Bronchial epithelial cell (primary cell): ENCODE measurements at regions not wholly inside any gene's neighbourhood (a gene's known extent, or its start where the extent isn't known, plus 50 kb on each side); places are given as distances from the start of the nearest gene placed in this dataset.
A peak's percentile ranks its signal among the peaks of the same experiment; 100 is the strongest.

ENCODE experiments used
- DNase-seq: peaks from one replicate; pipeline ENCODE4 v3.0.0-alpha.2; 2010; ENCODE audit warnings: low read depth
- FAIRE-seq: peaks from 2 replicates; lab custom pipeline; 2011; peaks lifted over from hg19 to GRCh38; lab: Jason Lieb, UNC
- H3K27me3 ChIP-seq: 2 replicates; pipeline ENCODE4 v1.5.1; 2011; ENCODE audit warnings: low read length; ENCODE audit not compliant: control insufficient read depth, insufficient read depth
- H3K36me3 ChIP-seq: 2 replicates; pipeline ENCODE4 v1.5.1; 2011; ENCODE audit warnings: low read length; ENCODE audit not compliant: control insufficient read depth, insufficient read depth
- H3K4me3 ChIP-seq: 2 replicates; pipeline ENCODE4 v1.5.1; 2011; ENCODE audit warnings: mild to moderate bottlenecking, low read depth, low read length, control low read depth
- TF ChIP-seq, protein P1 (sequence below): IDR thresholded peaks from 2 replicates; pipeline ENCODE4 v1.5.1; 2011; ENCODE audit warnings: mild to moderate bottlenecking, moderate library complexity, low read length, control low read depth, inconsistent platforms; ENCODE audit not compliant: insufficient read depth, severe bottlenecking

DNA sequence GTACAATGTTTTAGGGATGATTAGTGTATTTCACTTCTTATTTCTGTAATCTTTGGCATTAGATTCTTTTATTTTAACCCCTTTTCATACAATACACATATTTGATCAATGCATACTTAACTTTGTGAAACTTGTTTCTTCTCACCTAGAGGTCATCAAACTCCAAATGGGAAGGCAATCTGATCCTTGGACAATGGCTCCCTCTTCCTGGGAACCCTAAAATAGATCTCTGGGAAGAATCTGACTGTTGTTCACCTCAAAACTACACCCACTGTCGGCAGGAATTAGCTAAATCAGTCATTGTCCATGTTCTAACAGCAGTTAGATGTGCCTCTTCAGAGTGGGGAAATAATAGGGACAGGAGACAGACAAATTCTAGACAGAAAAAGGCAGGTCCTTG lies 707.4 kb upstream of the CHORDC1 start:
- H3K36me3 ChIP-seq, result no peaks in the 10 kb centered on the region
- H3K27me3 ChIP-seq, result no peaks in the 10 kb centered on the region
- TF ChIP-seq, protein P1, sequence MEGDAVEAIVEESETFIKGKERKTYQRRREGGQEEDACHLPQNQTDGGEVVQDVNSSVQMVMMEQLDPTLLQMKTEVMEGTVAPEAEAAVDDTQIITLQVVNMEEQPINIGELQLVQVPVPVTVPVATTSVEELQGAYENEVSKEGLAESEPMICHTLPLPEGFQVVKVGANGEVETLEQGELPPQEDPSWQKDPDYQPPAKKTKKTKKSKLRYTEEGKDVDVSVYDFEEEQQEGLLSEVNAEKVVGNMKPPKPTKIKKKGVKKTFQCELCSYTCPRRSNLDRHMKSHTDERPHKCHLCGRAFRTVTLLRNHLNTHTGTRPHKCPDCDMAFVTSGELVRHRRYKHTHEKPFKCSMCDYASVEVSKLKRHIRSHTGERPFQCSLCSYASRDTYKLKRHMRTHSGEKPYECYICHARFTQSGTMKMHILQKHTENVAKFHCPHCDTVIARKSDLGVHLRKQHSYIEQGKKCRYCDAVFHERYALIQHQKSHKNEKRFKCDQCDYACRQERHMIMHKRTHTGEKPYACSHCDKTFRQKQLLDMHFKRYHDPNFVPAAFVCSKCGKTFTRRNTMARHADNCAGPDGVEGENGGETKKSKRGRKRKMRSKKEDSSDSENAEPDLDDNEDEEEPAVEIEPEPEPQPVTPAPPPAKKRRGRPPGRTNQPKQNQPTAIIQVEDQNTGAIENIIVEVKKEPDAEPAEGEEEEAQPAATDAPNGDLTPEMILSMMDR, result peak; percentile 35
- FAIRE-seq, result no peak
- no peak for DNase-seq
- H3K4me3 ChIP-seq, result no peak overlapping the region

DNA sequence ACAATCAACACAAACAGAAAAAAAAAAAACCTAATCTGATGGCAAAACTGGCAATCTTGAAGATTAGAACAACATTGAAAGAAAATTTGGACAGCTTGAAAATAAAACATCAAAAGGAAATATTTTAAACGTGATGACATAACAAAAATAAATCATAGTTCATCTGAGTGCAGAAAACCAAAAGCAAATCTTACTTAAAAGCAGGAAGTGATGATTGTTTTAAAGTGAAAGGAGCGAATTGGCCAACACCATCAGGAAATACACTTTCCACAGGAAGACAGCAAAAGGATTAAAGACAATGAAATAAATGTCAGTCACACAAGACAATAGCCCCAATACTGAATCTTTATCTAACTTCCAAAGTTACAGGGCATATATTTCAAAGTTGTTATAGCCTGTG lies 696.5 kb upstream of the CHORDC1 start:
- no peak for FAIRE-seq
- no peak for DNase-seq
- TF ChIP-seq, protein P1, result no peak
- no peaks in the 10 kb centered on the region for H3K36me3 ChIP-seq
- no peak overlapping the region for H3K4me3 ChIP-seq
- H3K27me3 ChIP-seq, result no peaks in the 10 kb centered on the region

DNA sequence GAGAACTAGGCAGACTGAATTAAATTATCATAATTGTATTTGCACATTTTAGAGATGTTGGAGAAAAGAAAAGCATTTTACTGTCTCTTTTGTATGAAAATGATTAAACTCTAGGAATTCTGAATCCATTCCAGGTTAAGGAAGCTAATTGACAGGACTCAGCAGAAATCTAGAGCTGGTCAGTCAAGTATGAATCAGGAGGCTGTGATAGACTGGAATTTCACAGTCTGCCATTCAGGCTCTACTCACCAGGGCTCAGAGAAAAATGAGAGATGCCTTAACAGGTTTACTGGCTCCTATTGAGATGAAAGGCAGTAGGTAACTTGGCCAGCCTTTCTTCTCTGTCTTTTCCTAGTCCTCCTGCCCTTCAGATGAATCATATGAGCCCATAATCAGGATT lies 693.9 kb upstream of the CHORDC1 start:
- FAIRE-seq (no peak), DNase-seq (peak; percentile 37)
- Histone ChIP-seq H3K36me3 (no peaks in the 10 kb centered on the region), H3K27me3 (no peaks in the 10 kb centered on the region), H3K4me3 (no peak overlapping the region)
- TF ChIP-seq, protein P1, result no peak

DNA sequence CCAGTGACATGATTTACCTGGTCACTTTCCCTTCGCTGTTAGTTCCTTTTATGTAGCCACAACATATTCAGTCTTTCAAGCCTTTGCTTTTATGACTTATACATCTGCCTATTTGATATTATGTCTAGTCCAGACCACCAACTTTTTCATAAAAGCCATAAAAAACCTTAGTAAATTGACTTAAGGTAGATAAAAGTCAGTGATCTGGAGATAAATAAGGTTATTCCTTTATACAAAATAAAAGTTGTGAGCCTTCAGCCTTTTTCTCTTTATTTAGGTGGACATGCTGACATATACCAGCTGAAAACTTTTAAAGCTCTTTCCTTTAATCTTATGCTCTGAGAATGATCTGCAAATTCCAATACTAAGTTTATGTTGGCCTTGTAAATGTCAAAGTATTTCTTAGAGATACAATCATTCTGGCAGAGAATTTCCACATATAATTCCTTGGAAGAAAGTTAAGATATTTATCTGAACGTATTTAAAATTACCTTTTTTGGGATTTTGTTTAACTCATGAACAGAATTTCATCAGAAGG lies 690.4 kb upstream of the CHORDC1 start:
- no peak overlapping the region for H3K4me3 ChIP-seq
- no peak for DNase-seq
- H3K27me3 ChIP-seq, result no peaks in the 10 kb centered on the region
- no peak for FAIRE-seq
- TF ChIP-seq, protein P1, result no peak
- H3K36me3 ChIP-seq, result no peaks in the 10 kb centered on the region

DNA sequence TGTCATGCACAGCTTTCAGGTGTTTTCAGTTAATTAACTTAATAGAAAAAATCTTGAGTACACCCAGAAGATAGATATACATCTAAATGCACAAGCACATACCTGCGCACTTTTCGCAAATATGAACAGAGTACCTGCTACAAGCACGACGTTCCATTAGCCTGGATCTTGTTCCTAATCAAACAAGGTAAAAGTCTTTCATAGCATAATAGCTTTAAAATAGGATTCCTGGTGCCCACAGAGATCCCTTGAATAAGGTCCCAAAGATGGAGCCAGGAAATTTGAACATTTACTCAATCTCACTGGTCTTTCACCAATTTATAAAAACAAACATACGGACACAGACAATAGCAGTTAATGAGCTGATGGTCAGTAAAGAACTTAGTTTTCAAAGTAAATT lies 689.8 kb upstream of the CHORDC1 start:
- Histone ChIP-seq H3K27me3 (no peaks in the 10 kb centered on the region), H3K4me3 (no peak overlapping the region), H3K36me3 (no peaks in the 10 kb centered on the region)
- no peak for DNase-seq
- no peak for FAIRE-seq
- TF ChIP-seq, protein P1, result no peak

DNA sequence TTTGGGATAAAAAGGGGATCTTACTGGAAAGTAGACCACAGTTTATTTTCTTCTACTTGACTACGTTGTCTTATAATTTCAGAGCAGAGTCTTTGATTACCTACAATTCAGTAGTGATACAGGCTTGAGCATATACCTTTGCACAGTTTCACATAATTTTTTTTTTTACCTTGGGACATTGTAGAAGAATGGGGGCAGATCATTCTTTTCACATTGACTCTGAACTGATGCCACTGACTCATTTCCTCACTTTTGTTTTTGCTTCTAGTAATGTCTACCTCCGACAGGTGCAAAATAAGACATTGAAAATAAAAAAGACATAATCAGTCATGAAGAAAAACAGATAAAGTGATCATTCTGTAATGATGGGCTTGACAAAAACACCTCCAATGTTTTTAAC lies 688.3 kb upstream of the CHORDC1 start:
- FAIRE-seq (no peak), DNase-seq (no peak)
- Histone ChIP-seq H3K4me3 (no peak overlapping the region), H3K36me3 (no peaks in the 10 kb centered on the region), H3K27me3 (no peaks in the 10 kb centered on the region)
- TF ChIP-seq, protein P1, result no peak
